ENCODE measurements at regions not wholly inside any gene's neighbourhood (a gene's known extent, or its start where the extent isn't known, plus 50 kb on each side); places are given as distances from the start of the nearest gene placed in this dataset.
"Not testable (repeated sequence)": the region's sequence is repeated elsewhere in the genome, so short reads cannot be mapped to it uniquely, and the experiment has no call there.

DNA sequence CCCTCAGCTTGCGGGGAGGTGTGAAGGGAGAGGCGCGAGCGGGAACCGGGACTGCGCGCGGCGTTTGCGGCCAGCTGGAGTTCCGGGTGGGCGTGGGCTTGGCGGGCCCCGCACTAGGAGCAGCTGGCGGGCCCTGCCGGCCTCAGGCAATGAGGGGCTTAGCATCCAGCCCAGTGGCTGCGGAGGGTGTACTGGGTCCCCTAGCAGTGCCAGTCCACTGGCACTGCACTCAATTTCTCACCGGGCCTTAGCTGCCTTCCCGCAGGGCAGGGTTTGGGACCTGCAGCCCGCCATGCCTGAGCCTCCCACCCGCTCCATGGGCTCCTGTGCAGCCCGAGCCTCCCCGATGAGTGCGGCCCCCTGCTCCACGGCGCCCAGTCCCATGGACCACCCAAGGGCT is 163.5 kb upstream of the PTCH1 start:
- not testable (repeated sequence) for TF ChIP-seq CTCF (IDR thresholded peaks at IDR 0.05; ENCODE audit: insufficient read depth, low read length, poor library complexity, severe bottlenecking); EZH2phosphoT487 (conservative IDR thresholded peaks at IDR 0.05; ENCODE audit: low read length)

Measured in SU-DHL-6 (cell line).